ENCODE measurements at regions not wholly inside any gene's neighbourhood (a gene's known extent, or its start where the extent isn't known, plus 50 kb on each side); places are given as distances from the start of the nearest gene placed in this dataset.

- TF ChIP-seq CTCF (conservative IDR thresholded peaks at IDR 0.05 in 1 of 2, IDR thresholded peaks at IDR 0.05 in 1 of 2; ENCODE audit: low read depth in 1 of 2, low read length in 2 of 2) (no peak), EZH2 (IDR thresholded peaks at IDR 0.05; ENCODE audit: low read length, missing control alignments) (no peak)
Observed at GRCh38 chr2:150350500-150350899, 137.0 kb downstream of the RND3 start.

Measured in fibroblast of lung (primary cell).